Left ventricle myocardium inferior (tissue), 1 donor: ENCODE measurements at regions not wholly inside any gene's neighbourhood (a gene's known extent, or its start where the extent isn't known, plus 50 kb on each side); places are given as distances from the start of the nearest gene placed in this dataset.

Experiments
- DNase-seq: peaks from one replicate; pipeline ENCODE4 v3.0.0-alpha.2; 2020
- H3K27ac ChIP-seq: fragments of 200-600 bp; replicated peaks from 2 replicates; pipeline ENCODE4 v1.8.0; 2021
- H3K27me3 ChIP-seq: fragments of 200-600 bp; 2 replicates; pipeline ENCODE4 v1.8.0; 2021; ENCODE audit warnings: low read depth
- H3K36me3 ChIP-seq: fragments of 200-600 bp; 2 replicates; pipeline ENCODE4 v1.8.0; 2021
- H3K4me1 ChIP-seq: fragments of 200-600 bp; 2 replicates; pipeline ENCODE4 v1.8.0; 2021
- H3K4me3 ChIP-seq: fragments of 200-600 bp; 2 replicates; pipeline ENCODE4 v1.8.0; 2021; ENCODE audit warnings: mild to moderate bottlenecking, moderate library complexity
- H3K9me3 ChIP-seq: fragments of 200-600 bp; replicated peaks from 2 replicates; pipeline ENCODE4 v1.8.0; 2021
- intact Hi-C: fragments of 100-400 bp; cut with micrococcal nuclease; formaldehyde crosslinking; loops from one replicate; pipeline ENCODE4 v1.11.0; 2022
- TF ChIP-seq, protein P1 (sequence below): fragments of 200-600 bp; IDR thresholded peaks from 2 replicates; pipeline ENCODE4 v1.8.0; 2021; ENCODE audit warnings: antibody characterized with exemption, mild to moderate bottlenecking, borderline replicate concordance
- donor health status: DM: no; HTN: yes; CAD: no; lungs with severe emphysema.

DNA sequence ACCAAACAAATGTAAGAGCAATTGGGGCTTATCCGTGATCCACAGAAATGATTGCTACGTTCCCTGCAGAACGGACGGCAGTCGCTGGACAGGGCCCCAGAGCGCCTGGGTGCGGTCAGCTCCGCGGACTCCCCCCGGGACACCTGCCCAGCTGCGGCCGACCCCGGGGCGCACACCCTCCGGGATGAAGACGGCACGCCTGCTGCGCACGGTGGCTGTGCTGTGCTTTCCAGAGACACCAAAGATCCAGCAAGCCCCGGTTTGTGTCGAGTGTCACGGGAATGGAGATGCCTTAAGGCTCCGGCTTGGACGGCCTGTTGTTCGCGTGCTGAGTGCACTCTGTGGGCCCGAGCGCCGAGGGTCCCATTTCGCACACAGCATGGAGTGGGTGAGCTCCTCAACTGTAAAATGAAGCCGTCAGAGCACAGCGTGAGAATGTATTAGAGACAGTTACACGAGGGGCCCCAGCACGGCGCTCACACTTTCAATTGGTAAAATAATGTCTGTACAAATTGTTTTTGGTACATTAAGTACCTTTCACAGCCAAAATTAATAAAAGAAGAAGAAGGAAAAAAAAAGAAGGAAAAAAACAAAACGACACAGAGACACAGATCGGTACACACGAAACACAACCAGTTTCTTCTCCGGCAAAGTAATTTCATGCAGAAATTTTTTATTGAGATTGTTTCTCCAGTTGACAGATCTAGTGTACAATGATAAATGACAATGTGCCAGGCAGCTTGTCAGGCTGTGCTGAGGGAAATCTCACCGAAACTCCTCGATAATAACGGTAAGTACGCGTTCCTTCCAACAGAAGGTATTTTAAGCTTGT is 615.8 kb upstream of the SALL3 start:
- Histone ChIP-seq H3K4me1 (no peaks in the 10 kb centered on the region), H3K9me3 (peaks cover 10% of the 10 kb centered on the region), H3K4me3 (no peak overlapping the region), H3K36me3 (no peaks in the 10 kb centered on the region), H3K27me3 (peaks cover 4% of the 10 kb centered on the region), H3K27ac (no peak overlapping the region)
- TF ChIP-seq, protein P1, sequence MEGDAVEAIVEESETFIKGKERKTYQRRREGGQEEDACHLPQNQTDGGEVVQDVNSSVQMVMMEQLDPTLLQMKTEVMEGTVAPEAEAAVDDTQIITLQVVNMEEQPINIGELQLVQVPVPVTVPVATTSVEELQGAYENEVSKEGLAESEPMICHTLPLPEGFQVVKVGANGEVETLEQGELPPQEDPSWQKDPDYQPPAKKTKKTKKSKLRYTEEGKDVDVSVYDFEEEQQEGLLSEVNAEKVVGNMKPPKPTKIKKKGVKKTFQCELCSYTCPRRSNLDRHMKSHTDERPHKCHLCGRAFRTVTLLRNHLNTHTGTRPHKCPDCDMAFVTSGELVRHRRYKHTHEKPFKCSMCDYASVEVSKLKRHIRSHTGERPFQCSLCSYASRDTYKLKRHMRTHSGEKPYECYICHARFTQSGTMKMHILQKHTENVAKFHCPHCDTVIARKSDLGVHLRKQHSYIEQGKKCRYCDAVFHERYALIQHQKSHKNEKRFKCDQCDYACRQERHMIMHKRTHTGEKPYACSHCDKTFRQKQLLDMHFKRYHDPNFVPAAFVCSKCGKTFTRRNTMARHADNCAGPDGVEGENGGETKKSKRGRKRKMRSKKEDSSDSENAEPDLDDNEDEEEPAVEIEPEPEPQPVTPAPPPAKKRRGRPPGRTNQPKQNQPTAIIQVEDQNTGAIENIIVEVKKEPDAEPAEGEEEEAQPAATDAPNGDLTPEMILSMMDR: no peak
- no peak for DNase-seq
- intact Hi-C loops: no loop called here

DNA sequence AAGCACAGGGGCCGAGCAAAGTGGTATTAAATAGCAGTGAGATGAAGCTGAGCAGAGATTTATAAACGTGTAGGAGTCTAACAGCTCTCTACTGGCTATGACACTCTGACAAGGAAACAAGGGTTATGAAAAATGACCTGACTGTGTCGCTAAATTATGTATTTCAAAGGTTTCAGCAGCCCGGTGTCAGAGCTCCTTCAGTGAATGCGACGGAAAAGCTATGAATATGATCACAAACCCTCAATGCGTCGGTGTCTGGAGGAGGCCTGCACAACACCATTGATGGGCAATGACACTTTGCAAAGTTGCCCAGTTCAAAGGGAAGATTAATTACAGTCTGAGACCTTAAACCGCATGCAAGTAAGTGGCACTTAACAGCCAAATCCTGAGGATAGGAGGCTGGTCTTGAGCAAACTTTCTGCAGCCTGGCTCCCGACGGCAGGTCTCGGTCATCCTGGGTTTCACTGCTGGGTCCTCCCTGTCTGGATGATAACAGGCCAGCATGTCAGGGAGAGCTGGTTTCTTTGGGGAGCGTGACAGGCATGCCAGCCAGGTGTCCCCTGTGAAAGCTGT is 615.1 kb upstream of the SALL3 start:
- Histone ChIP-seq H3K27ac (no peak overlapping the region), H3K9me3 (peaks cover 4% of the 10 kb centered on the region), H3K36me3 (no peaks in the 10 kb centered on the region), H3K4me1 (no peaks in the 10 kb centered on the region), H3K4me3 (no peak overlapping the region), H3K27me3 (peaks cover 4% of the 10 kb centered on the region)
- intact Hi-C loops: no loop called here
- no peak for DNase-seq
- TF ChIP-seq, protein P1: no peak

DNA sequence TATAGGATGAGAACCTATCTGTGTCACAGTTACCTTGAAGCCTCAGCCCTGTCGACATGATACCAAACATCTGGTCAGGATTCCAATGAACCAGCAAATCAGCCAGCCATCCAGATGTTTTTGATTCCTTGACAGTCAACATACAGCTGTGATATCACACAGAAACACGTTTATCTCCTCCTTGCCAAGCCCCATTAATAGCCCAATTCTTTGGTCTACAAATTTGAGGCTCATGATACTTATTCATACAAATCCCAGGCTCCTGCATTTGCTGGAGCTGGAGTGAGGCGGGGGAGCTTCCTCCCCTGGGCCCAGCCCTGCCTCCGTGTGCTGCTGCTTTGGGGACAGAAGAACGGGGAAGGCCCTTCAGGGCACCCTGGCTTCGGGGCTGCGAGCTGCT is 611.6 kb upstream of the SALL3 start:
- TF ChIP-seq, protein P1: no peak
- no peak for DNase-seq
- H3K4me1 ChIP-seq: no peaks in the 10 kb centered on the region
- H3K4me3 ChIP-seq: no peak overlapping the region
- H3K27me3 ChIP-seq: peaks cover 4% of the 10 kb centered on the region
- no peaks in the 10 kb centered on the region for H3K36me3 ChIP-seq
- H3K27ac ChIP-seq: no peak overlapping the region
- intact Hi-C loops: no loop called here
- peaks cover 4% of the 10 kb centered on the region for H3K9me3 ChIP-seq

DNA sequence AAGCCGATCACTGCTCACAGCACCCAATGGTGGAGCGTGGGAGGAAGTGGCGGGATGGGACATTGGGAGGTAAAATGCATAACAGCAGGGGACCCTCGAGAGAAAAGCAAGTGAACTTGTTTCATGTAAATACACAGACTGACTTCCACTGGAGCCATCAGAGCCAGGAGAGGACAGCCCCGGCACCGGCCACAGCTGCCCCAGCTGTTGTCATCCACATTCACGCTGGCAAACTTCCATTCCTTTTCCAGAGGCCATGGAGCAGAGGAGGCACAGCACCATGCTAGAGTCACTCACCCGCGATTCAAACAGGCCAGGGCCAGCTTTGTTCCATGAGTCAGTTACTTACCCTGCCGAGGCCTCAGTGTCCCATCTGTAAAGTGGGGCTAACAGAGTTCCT is 610.9 kb upstream of the SALL3 start:
- no peak overlapping the region for H3K27ac ChIP-seq
- H3K36me3 ChIP-seq: no peaks in the 10 kb centered on the region
- H3K27me3 ChIP-seq: peaks cover 4% of the 10 kb centered on the region
- intact Hi-C loops: no loop called here
- H3K9me3 ChIP-seq: peaks cover under 1% of the 10 kb centered on the region
- no peak for DNase-seq
- H3K4me3 ChIP-seq: no peak overlapping the region
- TF ChIP-seq, protein P1: no peak
- H3K4me1 ChIP-seq: no peaks in the 10 kb centered on the region

DNA sequence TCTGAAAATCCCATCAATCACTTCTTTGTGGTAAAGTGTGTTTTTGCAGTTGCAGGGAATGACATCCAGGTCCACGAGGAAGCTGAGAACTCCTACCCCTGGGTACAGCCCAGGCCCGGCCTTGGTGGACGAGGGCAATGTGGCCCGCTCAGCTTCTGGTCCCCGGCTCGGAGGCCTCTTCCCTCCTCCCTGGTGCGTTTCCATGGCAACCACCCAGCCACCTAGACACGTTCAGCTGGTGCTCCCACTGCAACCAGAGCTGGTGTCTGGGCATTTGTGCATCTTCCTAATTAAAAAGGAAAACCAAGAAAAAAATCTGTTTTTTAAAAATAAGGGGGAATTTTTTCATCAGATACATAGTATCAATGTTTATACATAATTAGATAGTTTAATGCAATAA is 603.6 kb upstream of the SALL3 start:
- TF ChIP-seq, protein P1: no peak
- Histone ChIP-seq H3K27ac (no peak overlapping the region), H3K4me1 (no peaks in the 10 kb centered on the region), H3K4me3 (no peak overlapping the region), H3K36me3 (no peaks in the 10 kb centered on the region), H3K27me3 (no peaks in the 10 kb centered on the region), H3K9me3 (no peaks in the 10 kb centered on the region)
- DNase-seq: no peak
- intact Hi-C loops: no loop called here
